HepG2 (cell line): ENCODE measurements at regions not wholly inside any gene's neighbourhood (a gene's known extent, or its start where the extent isn't known, plus 50 kb on each side); places are given as distances from the start of the nearest gene placed in this dataset.

Experiments
- CTCF ChIP-seq: sonication (generic); formaldehyde crosslinking; IDR thresholded peaks from 2 replicates; pipeline ENCODE4 v1.5.0; 2020; ENCODE audit warnings: mild to moderate bottlenecking, missing genetic modification reagents, moderate library complexity
- ZNF775 ChIP-seq: sonication (generic); formaldehyde crosslinking; IDR thresholded peaks from 2 replicates; pipeline ENCODE4 v1.4.0; 2020; ENCODE audit warnings: missing genetic modification reagents, mild to moderate bottlenecking, moderate library complexity, borderline replicate concordance

GRCh38 chr20:51305316-51306052 lies 237.0 kb downstream of the NFATC2 start:
- TF ChIP-seq CTCF (CRISPR knock-in tag) (no peak), ZNF775 (CRISPR knock-in tag) (no peak)
